ENCODE measurements at regions not wholly inside any gene's neighbourhood (a gene's known extent, or its start where the extent isn't known, plus 50 kb on each side); places are given as distances from the start of the nearest gene placed in this dataset.
"Not testable (repeated sequence)": the region's sequence is repeated elsewhere in the genome, so short reads cannot be mapped to it uniquely, and the experiment has no call there.

GRCh38 chr20:52306477-52306876, 114.9 kb upstream of the ZFP64 start:
- DNase-seq (ENCODE audit: low spot score) = no peak

- DNase-seq (ENCODE audit: low spot score) = no peak
Observed at GRCh38 chr20:52305858-52306257, 114.3 kb upstream of the ZFP64 start.

GRCh38 chr20:52305024-52305645, 113.6 kb upstream of the ZFP64 start:
- no peak for DNase-seq (ENCODE audit: low spot score)

- no peak for DNase-seq (ENCODE audit: low spot score)
Observed at GRCh38 chr20:52303281-52303950, 111.8 kb upstream of the ZFP64 start.

GRCh38 chr20:52302736-52303135, 111.2 kb upstream of the ZFP64 start:
- DNase-seq (ENCODE audit: low spot score) = no peak

GRCh38 chr20:52302051-52302450, 110.5 kb upstream of the ZFP64 start:
- not testable (repeated sequence) for DNase-seq (ENCODE audit: low spot score)

GRCh38 chr20:52295556-52295955, 104.0 kb upstream of the ZFP64 start:
- DNase-seq (ENCODE audit: low spot score) = no peak

- DNase-seq (ENCODE audit: low spot score) = no peak
Observed at GRCh38 chr20:52294106-52294628, 102.6 kb upstream of the ZFP64 start.

- no peak for DNase-seq (ENCODE audit: low spot score)
Observed at GRCh38 chr20:52291109-52291508, 99.5 kb upstream of the ZFP64 start.

- DNase-seq (ENCODE audit: low spot score) = no peak
Observed at GRCh38 chr20:52290569-52290968, 99.0 kb upstream of the ZFP64 start.

GRCh38 chr20:52289956-52290565, 98.5 kb upstream of the ZFP64 start:
- DNase-seq (ENCODE audit: low spot score) = no peak

GRCh38 chr20:52280407-52280806, 88.8 kb upstream of the ZFP64 start:
- DNase-seq (ENCODE audit: low spot score) = no peak

- DNase-seq (ENCODE audit: low spot score) = no peak
Observed at GRCh38 chr20:52279706-52280105, 88.1 kb upstream of the ZFP64 start.

GRCh38 chr20:52275181-52275691, 83.7 kb upstream of the ZFP64 start:
- DNase-seq (ENCODE audit: low spot score) = no peak

- no peak for DNase-seq (ENCODE audit: low spot score)
Observed at GRCh38 chr20:52270696-52271095, 79.1 kb upstream of the ZFP64 start.

GRCh38 chr20:52270001-52270606, 78.5 kb upstream of the ZFP64 start:
- no peak for DNase-seq (ENCODE audit: low spot score)

GRCh38 chr20:52269321-52269720, 77.7 kb upstream of the ZFP64 start:
- no peak for DNase-seq (ENCODE audit: low spot score)

- DNase-seq (ENCODE audit: low spot score) = no peak
Observed at GRCh38 chr20:52268184-52268749, 76.7 kb upstream of the ZFP64 start.

- no peak for DNase-seq (ENCODE audit: low spot score)
Observed at GRCh38 chr20:52267418-52267817, 75.8 kb upstream of the ZFP64 start.

- no peak for DNase-seq (ENCODE audit: low spot score)
Observed at GRCh38 chr20:52263757-52264156, 72.2 kb upstream of the ZFP64 start.

GRCh38 chr20:52261792-52262191, 70.2 kb upstream of the ZFP64 start:
- no peak for DNase-seq (ENCODE audit: low spot score)

- DNase-seq (ENCODE audit: low spot score) = no peak
Observed at GRCh38 chr20:52259295-52259694, 67.7 kb upstream of the ZFP64 start.

Measured in ecto neural progenitor cell (in vitro differentiated cells).